OCI-LY3 (cell line): ENCODE measurements at regions not wholly inside any gene's neighbourhood (a gene's known extent, or its start where the extent isn't known, plus 50 kb on each side); places are given as distances from the start of the nearest gene placed in this dataset.

Source experiments
- CTCF ChIP-seq: fragments of 200-600, 300-600 bp; sonication (generic); IDR thresholded peaks from 2 replicates; pipeline ENCODE4 v1.5.1; 2014; ENCODE audit warnings: antibody characterized with exemption, low read length, low read depth
- EZH2phosphoT487 ChIP-seq: fragments of 200-600 bp; shearing (Covaris generic); IDR thresholded peaks from 2 replicates; pipeline ENCODE4 v1.6.1; 2018; ENCODE audit warnings: antibody characterized with exemption, mixed run types, low read depth

- TF ChIP-seq CTCF: no peak
- no peak for TF ChIP-seq EZH2phosphoT487
Observed at GRCh38 chr7:155916926-155917655, 104.8 kb upstream of the SHH start.
